ENCODE measurements at regions not wholly inside any gene's neighbourhood (a gene's known extent, or its start where the extent isn't known, plus 50 kb on each side); places are given as distances from the start of the nearest gene placed in this dataset.

- Histone ChIP-seq H3K9ac (replicated peaks; ENCODE audit: extremely low read depth, insufficient read depth, low read length) (no peak overlapping the region), H3K4me3 (replicated peaks in 1 of 3; ENCODE audit: insufficient read depth in 1 of 3, low read depth in 1 of 3, low read length in 3 of 3) (no peak overlapping the region), H3K36me3 (ENCODE audit: control insufficient read depth in 2 of 2, extremely low read depth in 1 of 2, insufficient read depth in 2 of 2, low read length in 2 of 2) (no peaks in the 10 kb centered on the region), H3K4me1 (ENCODE audit: control insufficient read depth, extremely low read depth, insufficient read depth, low read length) (peaks cover 36% of the 10 kb centered on the region), H3K9me1 (replicated peaks; ENCODE audit: control insufficient read depth, extremely low read depth, insufficient read depth, low read length) (no peaks in the 10 kb centered on the region), H2AFZ (ENCODE audit: low read depth, low read length) (peak overlapping the region; percentile 2), H3K79me2 (ENCODE audit: control insufficient read depth, insufficient read depth, low read length) (no peaks in the 10 kb centered on the region), H3K4me2 (ENCODE audit: insufficient read depth, low read length) (no peak overlapping the region), H3K9me3 (replicated peaks; ENCODE audit: control insufficient read depth, insufficient read depth, low read length) (no peaks in the 10 kb centered on the region), H3K27ac (ENCODE audit: insufficient read depth, low read depth, low read length) (peak overlapping the region; percentile 93), H3K27me3 (ENCODE audit: control insufficient read depth in 2 of 2, insufficient read depth in 2 of 2, low read length in 2 of 2) (no peaks in the 10 kb centered on the region), H4K20me1 (replicated peaks; ENCODE audit: control insufficient read depth, extremely low read depth, insufficient read depth, low read length) (no peaks in the 10 kb centered on the region)
- dilution Hi-C loops (cut with MboI; ENCODE audit: extremely low pct_ligation_motif_present, low sequenced_read_pairs) (no loop called here), intact Hi-C loops (cut with micrococcal nuclease) (loop anchor here (2.0 to 5.0 kb wide), 3 partner anchors 16 to 343 kb away; partner anchors contain the start of gene SIN3A)
- DNase-seq (ENCODE audit: low read depth, low spot score) (no peak), FAIRE-seq (no peak)
- ChIA-PET POLR2A (no interaction called here), CTCF (interaction anchor here (1.0 kb wide), 2 partner anchors 65 to 93 kb away, joined by 3 to 4 read pairs; partner anchors contain the start of gene C15orf39)
- BruUV-seq (replicated peaks) = no TSS peak
- TF ChIP-seq CTCF (IDR thresholded peaks at IDR 0.05; ENCODE audit: extremely low read depth in 1 of 2, insufficient read depth in 1 of 2, low read depth in 1 of 2, low read length in 2 of 2) (no peak), GATA2 (IDR thresholded peaks at IDR 0.05; ENCODE audit: insufficient read depth, insufficient read length, low read depth, low read length) (no peak), POLR2A (IDR thresholded peaks at IDR 0.05; ENCODE audit: low read depth, low read length) (no peak), JUN (IDR thresholded peaks at IDR 0.05; ENCODE audit: borderline replicate concordance, insufficient read depth, insufficient read length, low read depth) (no peak), POLR2AphosphoS5 (IDR thresholded peaks at IDR 0.05; ENCODE audit: insufficient read depth, low read depth, low read length) (no peak), MYC (IDR thresholded peaks at IDR 0.05; ENCODE audit: low read depth, low read length) (no peak), FOS (IDR thresholded peaks at IDR 0.05; ENCODE audit: borderline replicate concordance, insufficient read depth, low read length) (no peak)
- TF ChIP-seq, protein P1, sequence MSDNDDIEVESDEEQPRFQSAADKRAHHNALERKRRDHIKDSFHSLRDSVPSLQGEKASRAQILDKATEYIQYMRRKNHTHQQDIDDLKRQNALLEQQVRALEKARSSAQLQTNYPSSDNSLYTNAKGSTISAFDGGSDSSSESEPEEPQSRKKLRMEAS (IDR thresholded peaks at IDR 0.05; ENCODE audit: insufficient read depth, insufficient read length) = no peak
Observed at GRCh38 chr15:75109021-75109735, 85.8 kb downstream of the PPCDC start.

Data from endothelial cell of umbilical vein (primary cell).